ENCODE measurements at regions not wholly inside any gene's neighbourhood (a gene's known extent, or its start where the extent isn't known, plus 50 kb on each side); places are given as distances from the start of the nearest gene placed in this dataset.
"Not testable (repeated sequence)": the region's sequence is repeated elsewhere in the genome, so short reads cannot be mapped to it uniquely, and the experiment has no call there.

DNA sequence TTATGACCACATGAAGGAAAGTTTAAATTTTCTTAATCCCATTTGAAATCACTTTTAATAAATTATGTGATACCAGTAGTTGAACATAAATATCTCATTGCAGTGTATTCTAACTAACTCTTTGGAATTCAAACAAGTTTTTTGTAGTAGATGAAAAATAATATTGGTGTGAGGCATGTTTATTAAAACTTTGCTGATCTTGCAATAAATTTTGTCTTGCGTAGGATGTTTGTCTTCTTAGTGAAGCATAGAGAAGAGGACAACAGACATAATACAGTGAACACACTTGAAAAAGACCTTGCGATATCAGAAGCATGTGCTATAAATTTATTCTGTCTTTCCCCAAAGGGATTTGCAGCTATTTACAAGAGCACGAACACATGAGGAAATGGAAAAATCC is 140.7 kb downstream of the HTR1B start:
- DNase-seq = no peak

GRCh38 chr6:77318256-77318655 is 145.0 kb downstream of the HTR1B start:
- DNase-seq = no peak

- no peak for DNase-seq
These were observed 149.7 kb downstream of the HTR1B start for GRCh38 chr6:77313595-77313994.

DNA sequence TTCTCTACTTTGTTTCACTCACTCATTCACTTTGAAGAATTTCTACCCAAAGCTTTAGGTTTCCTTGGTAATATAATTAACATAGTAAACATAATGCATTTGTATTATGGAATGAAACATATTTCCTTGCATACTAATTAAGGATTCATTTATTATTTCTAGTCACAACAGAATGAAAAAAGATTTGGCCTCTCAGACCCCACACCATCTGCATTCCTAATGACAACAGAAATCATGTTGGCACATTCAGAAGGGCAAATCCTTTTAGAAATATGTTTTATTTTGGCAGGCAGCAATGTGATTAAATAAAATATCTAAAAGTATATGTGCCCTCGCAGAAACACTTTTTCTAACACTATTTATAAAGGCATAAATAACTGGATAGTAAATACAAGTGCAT is 163.4 kb downstream of the HTR1B start:
- DNase-seq = no peak

DNA sequence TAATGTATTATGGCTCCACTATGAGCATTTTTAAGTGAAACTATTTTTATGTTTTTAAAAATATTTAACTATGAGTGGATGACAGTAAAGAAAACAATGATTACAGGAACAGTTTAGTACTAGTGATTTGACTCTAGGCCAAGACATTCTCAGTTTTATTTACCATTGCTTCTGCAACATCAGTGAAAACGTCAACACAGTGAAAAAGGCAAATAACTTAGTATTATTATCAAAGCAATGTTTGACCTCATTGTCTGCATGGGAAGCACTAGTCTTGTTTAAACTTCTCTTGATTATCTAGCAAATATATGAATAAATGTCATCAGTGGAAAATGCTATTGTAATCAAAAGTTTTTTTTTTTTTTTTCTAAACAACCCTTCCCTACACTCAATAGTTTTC is 165.0 kb downstream of the HTR1B start:
- no peak for DNase-seq

DNA sequence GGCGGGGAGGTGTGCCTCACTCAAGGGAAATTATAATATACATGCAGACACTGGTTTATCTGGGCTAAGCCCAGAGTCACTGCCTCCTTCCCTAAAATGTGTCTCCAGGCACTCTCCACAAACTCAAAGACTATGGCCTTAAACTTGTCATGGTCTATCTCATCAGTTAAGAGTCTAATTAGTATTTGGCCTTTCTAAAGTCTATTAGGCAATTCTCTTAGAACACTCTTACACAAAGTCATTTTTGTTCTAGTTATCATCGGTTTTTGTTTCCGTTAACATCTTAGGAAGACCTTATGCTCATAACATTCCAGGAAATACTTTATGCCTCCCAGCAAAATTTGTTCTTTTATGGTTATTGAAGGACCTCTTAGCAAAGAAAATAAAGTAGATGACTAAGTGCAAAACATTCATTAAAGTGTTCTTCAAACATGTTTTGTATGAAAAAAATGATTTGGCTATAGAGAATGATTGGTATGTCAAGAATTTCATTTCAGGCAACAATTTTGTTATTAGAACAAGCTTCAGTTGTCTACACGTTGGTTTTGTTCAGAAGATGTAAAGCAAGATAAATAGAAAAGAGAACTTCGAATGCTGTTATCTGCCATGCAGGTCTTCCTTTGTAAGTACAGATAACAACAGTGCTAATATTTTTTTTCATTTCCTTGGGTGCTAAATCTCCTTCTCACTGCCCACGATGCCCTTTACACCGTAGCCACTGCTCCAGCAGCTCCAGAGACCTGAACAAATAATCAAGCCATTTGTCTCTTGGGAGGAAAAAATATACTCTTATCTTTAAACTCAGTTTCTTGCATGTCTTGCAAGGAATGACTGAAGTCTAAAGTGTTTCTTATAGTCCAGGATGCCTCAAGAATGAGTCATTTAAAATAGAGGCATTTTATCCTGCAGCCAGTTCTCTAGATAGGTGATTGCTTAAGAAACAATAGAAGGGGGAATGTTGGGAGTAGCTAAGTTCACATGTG is 170.4 kb downstream of the HTR1B start:
- no peak for DNase-seq

DNA sequence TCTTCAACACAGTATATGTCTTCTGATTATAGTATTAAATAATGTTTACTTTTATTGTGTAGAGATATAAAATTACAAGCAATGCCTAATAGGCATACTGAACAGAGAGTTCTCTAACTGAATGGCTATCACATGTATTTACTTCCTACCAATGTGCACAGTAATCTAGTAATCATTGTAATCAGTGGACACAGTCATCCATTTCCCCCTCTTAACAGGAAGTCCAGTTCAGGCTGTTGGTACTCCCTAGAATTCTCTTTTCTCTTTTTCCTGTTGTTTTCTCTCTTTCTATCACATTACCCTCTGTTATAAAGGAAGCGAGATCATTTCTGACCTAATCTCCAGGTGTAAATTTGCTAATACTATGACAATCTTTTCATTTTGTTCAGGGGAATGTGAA is 172.5 kb downstream of the HTR1B start:
- no peak for DNase-seq

- DNase-seq = no peak
These were observed 176.8 kb downstream of the HTR1B start for GRCh38 chr6:77286541-77286940.

DNA sequence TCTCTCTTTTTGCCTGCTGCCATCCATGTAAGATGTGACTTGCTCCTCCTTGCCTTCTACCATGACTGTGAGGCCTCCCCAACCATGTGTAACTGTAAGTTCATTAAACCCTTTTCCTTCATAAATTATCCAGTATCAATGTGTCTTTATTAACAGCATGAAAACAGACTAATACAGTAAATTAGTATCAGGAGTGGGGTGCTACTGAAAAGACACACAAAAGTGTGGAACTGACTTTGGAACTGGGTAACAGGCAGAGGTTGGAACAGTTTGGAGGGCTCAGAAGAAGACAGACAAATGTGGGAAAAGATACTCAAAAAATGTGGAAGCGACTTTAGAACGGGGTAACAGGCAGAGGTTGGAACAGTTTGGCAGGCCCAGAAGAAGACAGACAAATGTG is 189.4 kb downstream of the HTR1B start:
- no peak for DNase-seq

GRCh38 chr6:77264970-77265369 is 198.3 kb downstream of the HTR1B start:
- DNase-seq = no peak

DNA sequence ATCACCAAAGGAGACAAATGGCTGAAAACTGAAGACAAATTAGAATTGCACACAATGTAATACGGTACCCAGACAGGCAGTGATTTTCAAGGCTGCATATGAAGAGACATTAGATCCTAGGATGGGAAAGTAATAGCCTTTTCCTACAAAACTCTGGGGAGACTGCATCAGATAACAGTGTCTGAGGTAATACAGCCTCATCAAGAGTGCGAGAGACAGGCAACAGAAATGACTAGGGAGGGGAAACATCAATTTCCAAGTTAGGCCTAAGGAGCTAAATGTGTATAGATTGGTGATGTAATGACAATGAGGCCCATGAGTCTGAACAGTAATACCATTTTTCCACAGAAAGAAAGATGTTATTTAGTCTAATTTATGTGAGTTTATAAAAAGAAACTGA is 200.3 kb downstream of the HTR1B start:
- DNase-seq = no peak

GRCh38 chr6:77251801-77252200 is 211.5 kb downstream of the HTR1B start:
- DNase-seq = not testable (repeated sequence)

DNA sequence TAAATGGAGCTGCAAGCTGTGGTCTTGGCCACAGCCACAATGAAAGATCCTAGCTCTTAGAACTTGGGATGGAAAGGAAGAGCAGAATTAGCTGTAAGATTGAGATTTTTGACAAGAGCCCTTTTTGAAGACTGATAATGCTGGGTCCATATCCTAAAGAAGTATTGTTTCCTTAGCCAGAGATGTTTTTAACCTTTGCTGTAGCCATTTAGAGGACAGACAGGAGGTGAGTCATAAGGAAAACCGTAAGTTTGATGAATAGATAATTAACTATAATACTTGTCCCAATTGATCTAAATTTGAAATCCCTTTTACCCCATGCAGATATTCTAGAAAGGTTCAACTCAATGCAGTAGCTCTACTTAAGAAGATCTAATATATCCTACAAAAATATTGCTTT is 213.7 kb downstream of the HTR1B start:
- DNase-seq = no peak

- DNase-seq = no peak
These were observed 218.3 kb downstream of the HTR1B start for GRCh38 chr6:77245026-77245425.

GRCh38 chr6:77231438-77232305 is 231.6 kb downstream of the HTR1B start:
- DNase-seq = no peak

DNA sequence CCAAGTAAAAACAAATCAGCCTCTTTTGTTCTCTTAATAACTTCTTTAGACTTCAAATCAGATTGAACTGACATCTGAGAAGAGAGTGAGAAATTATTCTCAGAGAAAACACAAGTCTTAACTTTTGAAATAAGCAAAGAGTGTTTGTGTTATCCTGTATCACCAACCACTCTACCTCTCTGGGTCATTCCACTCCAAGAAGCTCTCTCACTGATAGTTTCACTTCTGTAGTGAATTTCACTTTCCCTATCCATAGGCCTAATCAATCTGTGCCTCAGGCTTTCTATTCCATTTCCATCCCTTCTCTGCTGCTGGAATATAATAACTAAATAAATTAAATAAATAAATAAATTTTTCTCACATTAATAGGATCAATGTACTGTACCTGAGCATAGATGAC is 235.0 kb downstream of the HTR1B start:
- no peak for DNase-seq

DNA sequence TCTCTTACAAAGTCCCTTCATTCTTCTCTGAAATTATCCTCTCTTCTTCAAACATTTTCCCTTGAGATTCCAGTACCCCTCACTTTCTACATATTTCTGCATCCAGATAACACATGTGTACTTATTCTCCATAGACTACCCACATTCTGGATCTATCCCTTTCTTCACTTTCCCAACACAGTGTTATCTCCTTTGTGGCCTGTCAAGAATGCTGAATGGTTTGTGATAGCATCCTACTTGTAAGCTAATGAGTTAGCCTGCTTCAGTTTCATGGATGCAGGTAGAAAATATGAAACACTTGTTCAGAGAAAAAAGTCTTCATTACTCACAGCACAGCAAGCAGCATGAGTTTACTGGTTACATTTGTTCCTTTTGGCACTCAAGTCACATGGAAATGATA is 245.4 kb downstream of the HTR1B start:
- no peak for DNase-seq

GRCh38 chr6:77205936-77206335 is 257.4 kb downstream of the HTR1B start:
- DNase-seq = no peak

GRCh38 chr6:77204555-77204954 is 258.7 kb downstream of the HTR1B start:
- no peak for DNase-seq

GRCh38 chr6:77183447-77183846 is 279.8 kb downstream of the HTR1B start:
- DNase-seq = no peak

GRCh38 chr6:77181749-77182148 is 281.5 kb downstream of the HTR1B start:
- no peak for DNase-seq

- no peak for DNase-seq
These were observed 283.0 kb downstream of the HTR1B start for GRCh38 chr6:77180326-77180725.

GRCh38 chr6:77178821-77179220 is 284.5 kb downstream of the HTR1B start:
- DNase-seq = no peak

- DNase-seq = no peak
These were observed 285.8 kb downstream of the HTR1B start for GRCh38 chr6:77177470-77177869.

All from NCI-H748 treated with DMSO at 0.1 percent for 48 hours (cell line).